Activated CD4-positive, alpha-beta T cell treated with anti-CD3 and anti-CD28 coated beads, Interleukin-2, amount 10 ng/mL, durations not matched to agents 7 days and 5 days (primary cell): ENCODE measurements at regions not wholly inside any gene's neighbourhood (a gene's known extent, or its start where the extent isn't known, plus 50 kb on each side); places are given as distances from the start of the nearest gene placed in this dataset.
"Not testable (repeated sequence)": the region's sequence is repeated elsewhere in the genome, so short reads cannot be mapped to it uniquely, and the experiment has no call there.

ENCODE experiments used
- CTCF ChIA-PET: fragments of 350-600 bp; sonication (Branson Sonifier 250); formaldehyde crosslinking; loops from one replicate; lab custom pipeline; 2021; ENCODE audit warnings: antibody characterized with exemption; lab: Charles Lee
- POLR2A ChIA-PET: fragments of 350-600 bp; sonication (Branson Sonifier 250); formaldehyde crosslinking; loops from one replicate; lab custom pipeline; 2021; ENCODE audit warnings: antibody characterized with exemption; lab: Charles Lee
- DNase-seq: peaks from one replicate; pipeline ENCODE4 v3.0.0-alpha.2; 2020
- H3K27ac Mint-ChIP-seq: one replicate; pipeline ENCODE4 v1.8.0; 2021; ENCODE audit warnings: mild to moderate bottlenecking, moderate library complexity, mixed read lengths
- H3K27me3 Mint-ChIP-seq: one replicate; pipeline ENCODE4 v1.8.0; 2021; ENCODE audit warnings: mixed read lengths
- H3K36me3 Mint-ChIP-seq: one replicate; pipeline ENCODE4 v1.8.0; 2021; ENCODE audit warnings: low read depth, mixed read lengths
- H3K4me1 Mint-ChIP-seq: one replicate; pipeline ENCODE4 v1.8.0; 2021; ENCODE audit warnings: mixed read lengths
- H3K4me3 Mint-ChIP-seq: one replicate; pipeline ENCODE4 v1.8.0; 2021; ENCODE audit warnings: mild to moderate bottlenecking, moderate library complexity, mixed read lengths
- H3K9me3 Mint-ChIP-seq: one replicate; pipeline ENCODE4 v1.8.0; 2021; ENCODE audit warnings: mixed read lengths

DNA sequence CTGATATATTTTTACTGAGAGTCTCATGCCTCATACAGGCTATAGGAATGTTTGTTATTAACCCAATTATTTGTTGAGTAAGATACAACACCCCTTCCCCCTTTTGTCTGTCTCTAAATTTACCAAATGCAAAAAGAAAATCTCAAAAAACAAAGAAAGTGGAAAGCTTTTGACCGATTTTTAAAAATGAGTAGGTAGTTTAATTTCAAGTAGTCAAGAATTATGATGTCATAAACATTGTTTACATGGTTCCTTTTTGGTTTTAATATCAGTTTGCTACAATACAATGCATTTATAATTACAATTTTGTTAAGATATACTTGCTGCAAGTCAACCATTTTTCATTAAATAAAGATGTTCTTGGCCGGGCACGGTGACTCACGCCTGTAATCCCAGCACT, 84.7 kb upstream of the HMGA2 start:
- no peaks in the 10 kb centered on the region for H3K9me3 Mint-ChIP-seq
- ChIA-PET CTCF (no interaction called here), POLR2A (interaction anchor here (0.6 kb wide), 1 partner anchor 92 kb away, joined by 3 read pairs; no protein-coding TSS in a partner anchor)
- DNase-seq: no peak
- no peaks in the 10 kb centered on the region for H3K36me3 Mint-ChIP-seq
- no peak overlapping the region for H3K4me3 Mint-ChIP-seq
- H3K4me1 Mint-ChIP-seq: peaks cover 11% of the 10 kb centered on the region
- no peak overlapping the region for H3K27ac Mint-ChIP-seq
- peaks cover 28% of the 10 kb centered on the region for H3K27me3 Mint-ChIP-seq

DNA sequence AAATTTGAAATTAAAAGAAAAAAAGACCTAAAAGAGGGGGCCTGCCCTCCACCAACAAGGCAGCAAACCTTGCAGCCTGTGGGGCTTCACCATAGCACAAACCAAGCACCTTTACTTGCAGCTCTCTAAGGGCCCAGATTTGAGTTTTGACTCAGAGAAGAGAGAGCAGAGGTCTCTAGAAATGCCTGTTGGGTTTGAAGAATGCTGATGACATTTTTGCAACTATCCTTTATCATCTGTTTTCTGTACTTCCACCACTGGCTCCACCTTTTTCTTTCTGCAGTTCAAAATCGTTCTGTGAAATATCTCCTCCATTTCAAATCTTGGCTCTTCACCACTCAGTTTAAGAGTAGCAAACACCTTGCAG, 83.8 kb upstream of the HMGA2 start:
- DNase-seq: no peak
- CTCF ChIA-PET: interaction anchor here (0.5 kb wide), 1 partner anchor 598 kb away, joined by 3 read pairs; no protein-coding TSS in a partner anchor
- Mint-ChIP-seq H3K27ac (peak overlapping the region; percentile 78), H3K4me3 (peak overlapping the region; percentile 61), H3K27me3 (peaks cover 30% of the 10 kb centered on the region), H3K9me3 (no peaks in the 10 kb centered on the region), H3K36me3 (no peaks in the 10 kb centered on the region), H3K4me1 (peaks cover 11% of the 10 kb centered on the region)
- POLR2A ChIA-PET: interaction anchor here (0.6 kb wide), 1 partner anchor 93 kb away, joined by 3 read pairs; no protein-coding TSS in a partner anchor

DNA sequence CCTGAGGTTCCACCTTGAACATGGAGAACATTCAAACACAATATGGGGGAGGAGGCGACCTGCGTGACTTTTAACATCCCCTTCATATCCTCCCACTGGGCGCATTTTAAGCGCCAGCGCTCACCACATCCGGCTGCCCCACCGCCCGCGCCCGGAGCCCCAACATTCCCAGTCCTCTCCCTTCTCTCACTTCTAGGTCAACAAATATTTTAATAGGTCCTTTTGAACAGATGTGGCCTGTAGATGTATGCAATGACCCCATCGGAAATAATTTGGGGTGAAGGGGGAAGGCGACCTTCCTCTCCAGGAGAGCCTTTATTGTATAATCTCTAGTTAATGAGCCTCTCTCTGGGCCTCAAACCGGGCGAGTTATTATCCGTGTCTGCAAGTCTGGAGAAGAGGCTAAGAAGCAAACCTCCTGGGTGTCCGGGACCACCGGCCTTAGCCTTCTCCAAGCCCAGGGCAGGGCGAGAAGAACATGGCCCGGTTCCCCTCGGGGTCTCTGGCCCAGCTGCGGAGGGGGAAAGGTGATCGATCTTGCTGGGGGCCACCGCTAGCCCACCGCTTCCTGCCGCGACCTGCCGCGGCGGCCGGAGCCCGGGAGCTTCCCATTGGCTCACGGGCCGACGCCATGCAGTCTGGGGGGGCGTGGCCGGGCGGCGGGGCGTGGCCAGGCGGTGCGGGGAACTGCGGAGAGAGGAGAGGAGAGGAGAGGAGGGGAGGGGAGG, 83.2 kb upstream of the HMGA2 start:
- Mint-ChIP-seq H3K4me1 (peaks cover 11% of the 10 kb centered on the region), H3K27me3 (peaks cover 34% of the 10 kb centered on the region), H3K9me3 (no peaks in the 10 kb centered on the region), H3K36me3 (no peaks in the 10 kb centered on the region), H3K4me3 (peak overlapping the region; percentile 61), H3K27ac (peak overlapping the region; percentile 78)
- CTCF ChIA-PET: interaction anchor here (0.5 kb wide), 1 partner anchor 598 kb away, joined by 3 read pairs; no protein-coding TSS in a partner anchor
- POLR2A ChIA-PET: no interaction called here
- peak; percentile 65 for DNase-seq

DNA sequence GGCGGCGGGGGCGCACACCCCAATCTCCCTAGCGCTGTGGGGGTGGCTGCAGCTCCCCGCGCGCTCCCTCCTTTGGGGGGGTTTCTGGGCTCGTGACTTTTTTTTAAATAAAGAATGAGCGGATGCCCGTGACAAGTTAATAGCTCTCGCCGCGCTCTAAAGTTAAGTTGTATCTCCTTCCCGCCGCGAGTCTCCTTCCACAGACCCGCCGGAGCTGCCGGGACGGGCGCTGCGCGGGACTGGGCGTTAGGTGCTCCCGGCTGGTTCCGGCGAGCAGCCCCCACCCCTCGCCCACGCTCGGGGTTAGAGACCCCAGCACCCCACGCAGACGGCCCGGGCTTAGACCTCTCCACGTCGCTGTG, 82.6 kb upstream of the HMGA2 start:
- DNase-seq: peak; percentile 7
- ChIA-PET POLR2A (no interaction called here), CTCF (no interaction called here)
- Mint-ChIP-seq H3K36me3 (no peaks in the 10 kb centered on the region), H3K9me3 (no peaks in the 10 kb centered on the region), H3K4me3 (peak overlapping the region; percentile 75), H3K27ac (no peak overlapping the region), H3K4me1 (peaks cover 11% of the 10 kb centered on the region), H3K27me3 (peaks cover 36% of the 10 kb centered on the region)

DNA sequence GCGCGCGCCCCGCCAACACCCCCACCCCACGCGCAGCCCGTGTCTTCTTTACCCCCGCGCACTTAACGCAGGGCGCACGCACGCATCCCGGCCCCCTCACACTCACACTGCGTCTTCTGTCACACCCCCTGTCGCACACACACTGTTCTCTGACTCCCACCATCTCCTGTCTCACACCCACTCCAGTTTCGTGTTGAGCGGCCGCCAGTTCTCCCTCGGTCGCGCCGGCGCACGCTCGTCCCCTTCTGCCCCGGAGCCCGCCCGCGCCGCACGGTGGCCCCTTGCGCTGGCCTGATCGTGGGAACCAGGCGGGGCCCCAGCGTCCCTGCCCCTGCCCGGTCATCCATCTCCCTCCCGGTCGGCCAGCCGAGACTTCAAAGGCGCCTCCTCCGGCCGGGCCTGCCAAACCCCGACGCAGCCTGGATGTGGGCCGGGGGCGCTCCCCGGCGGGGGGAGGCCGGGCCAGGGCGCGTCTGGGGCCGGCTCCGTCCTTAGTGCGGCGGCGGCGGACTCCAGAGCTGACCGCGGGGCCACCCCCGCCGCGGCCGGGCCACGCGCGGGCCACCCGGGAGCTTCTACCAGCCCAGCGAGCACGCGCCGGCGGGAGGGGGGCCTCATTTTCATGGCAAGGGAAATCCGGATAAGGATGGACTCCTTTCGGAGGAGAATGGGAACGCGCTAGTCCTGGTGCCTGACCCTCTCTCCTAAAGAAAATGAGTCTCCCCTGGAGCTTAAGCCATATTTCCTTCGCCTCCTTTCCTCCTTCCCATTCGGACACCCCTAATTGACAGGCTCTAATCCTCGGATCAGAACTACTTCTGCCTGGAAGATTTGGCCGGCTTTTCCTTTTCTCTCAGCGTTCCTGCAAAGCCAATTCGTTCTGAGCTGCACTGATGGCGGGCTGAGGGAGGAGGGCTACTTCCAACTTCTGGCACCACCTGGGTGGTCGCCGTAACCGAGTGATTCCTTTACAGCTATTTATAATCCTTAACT, 82.0 kb upstream of the HMGA2 start:
- Mint-ChIP-seq H3K4me3 (peak overlapping the region; percentile 75), H3K4me1 (peaks cover 11% of the 10 kb centered on the region), H3K9me3 (no peaks in the 10 kb centered on the region), H3K36me3 (no peaks in the 10 kb centered on the region), H3K27me3 (peaks cover 40% of the 10 kb centered on the region), H3K27ac (no peak overlapping the region)
- ChIA-PET POLR2A (no interaction called here), CTCF (no interaction called here)
- DNase-seq: no peak

DNA sequence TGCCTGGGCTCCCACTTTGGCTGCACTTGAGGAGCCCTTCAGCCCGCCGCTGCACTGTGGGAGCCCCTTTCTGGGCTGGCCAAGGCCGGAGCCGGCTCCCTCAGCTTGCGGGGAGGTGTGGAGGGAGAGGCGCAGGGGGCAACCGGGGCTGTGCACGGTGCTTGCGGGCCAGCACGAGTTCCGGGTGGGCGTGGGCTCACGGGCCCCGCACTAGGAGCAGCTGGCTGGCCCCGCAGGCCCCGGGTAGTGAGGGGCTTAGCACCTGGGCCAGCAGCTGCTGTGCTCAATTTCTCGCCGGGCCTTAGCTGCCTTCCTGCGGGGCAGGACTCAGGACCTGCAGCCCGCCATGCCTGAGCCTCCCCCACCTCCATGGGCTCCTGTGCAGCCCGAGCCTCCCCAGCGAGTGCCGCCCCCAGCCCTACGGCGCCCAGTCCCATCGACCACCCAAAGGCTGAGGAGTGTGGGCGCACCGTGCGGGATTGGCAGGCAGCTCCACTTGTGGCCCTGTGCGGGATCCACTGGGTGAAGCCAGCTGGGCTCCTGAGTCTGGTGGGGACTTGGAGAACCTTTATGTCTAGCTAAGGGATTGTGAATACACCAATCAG, 79.9 kb upstream of the HMGA2 start:
- H3K9me3 Mint-ChIP-seq: not testable (repeated sequence)

DNA sequence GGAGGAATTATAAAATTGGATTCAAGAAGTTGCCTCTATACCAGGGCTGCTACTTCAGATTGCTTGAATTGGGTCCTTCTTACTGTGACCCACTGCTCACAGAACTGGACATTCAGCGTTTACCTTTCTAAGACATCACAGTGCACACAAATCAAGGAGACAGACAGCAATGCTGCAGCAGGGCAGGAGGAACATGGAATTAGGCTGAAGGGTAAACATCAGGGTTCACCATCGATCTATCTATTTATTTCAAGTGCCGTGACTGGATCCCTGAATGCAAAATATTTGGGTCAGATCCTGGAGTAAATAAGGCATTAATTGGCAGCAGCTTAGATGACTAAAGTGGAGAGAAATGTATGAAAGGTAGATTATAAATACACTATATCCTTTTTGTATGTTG, 76.9 kb upstream of the HMGA2 start:
- no peak overlapping the region for H3K27ac Mint-ChIP-seq
- H3K36me3 Mint-ChIP-seq: no peaks in the 10 kb centered on the region
- no peak overlapping the region for H3K4me3 Mint-ChIP-seq
- no peaks in the 10 kb centered on the region for H3K9me3 Mint-ChIP-seq
- no peaks in the 10 kb centered on the region for H3K4me1 Mint-ChIP-seq
- peaks cover 35% of the 10 kb centered on the region for H3K27me3 Mint-ChIP-seq
- DNase-seq: no peak
- POLR2A ChIA-PET: no interaction called here
- CTCF ChIA-PET: no interaction called here

More for the DNA sequence above, 79.9 kb upstream of the HMGA2 start:
- H3K27ac Mint-ChIP-seq, DNase-seq, CTCF ChIA-PET, H3K36me3 Mint-ChIP-seq, H3K4me3 Mint-ChIP-seq, POLR2A ChIA-PET: not testable (repeated sequence)
- Mint-ChIP-seq H3K27me3 (peaks cover 40% of the 10 kb centered on the region), H3K4me1 (peaks cover 11% of the 10 kb centered on the region)

DNA sequence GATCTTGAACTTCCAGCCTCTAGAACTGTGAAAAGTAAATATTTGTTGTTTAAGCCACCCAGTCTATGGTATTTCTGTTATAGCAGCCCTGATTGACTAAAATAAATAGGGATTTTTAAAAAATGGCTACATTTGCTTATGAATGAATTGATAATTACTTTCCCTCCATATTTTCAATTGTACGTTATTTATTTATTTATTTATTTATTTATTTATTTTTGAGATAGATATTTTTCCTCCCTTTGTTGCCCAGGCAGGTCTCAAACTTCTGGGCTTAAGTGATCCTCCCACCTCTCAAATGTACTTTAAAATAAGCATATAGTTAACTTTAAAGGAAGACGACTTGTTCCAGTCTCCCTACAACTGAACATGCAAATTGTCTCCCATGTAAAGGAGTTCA, 76.0 kb upstream of the HMGA2 start:
- no peaks in the 10 kb centered on the region for H3K36me3 Mint-ChIP-seq
- no peaks in the 10 kb centered on the region for H3K9me3 Mint-ChIP-seq
- peaks cover 32% of the 10 kb centered on the region for H3K27me3 Mint-ChIP-seq
- H3K4me1 Mint-ChIP-seq: no peaks in the 10 kb centered on the region
- H3K27ac Mint-ChIP-seq: no peak overlapping the region
- no peak overlapping the region for H3K4me3 Mint-ChIP-seq
- POLR2A ChIA-PET: no interaction called here
- CTCF ChIA-PET: no interaction called here
- DNase-seq: no peak

DNA sequence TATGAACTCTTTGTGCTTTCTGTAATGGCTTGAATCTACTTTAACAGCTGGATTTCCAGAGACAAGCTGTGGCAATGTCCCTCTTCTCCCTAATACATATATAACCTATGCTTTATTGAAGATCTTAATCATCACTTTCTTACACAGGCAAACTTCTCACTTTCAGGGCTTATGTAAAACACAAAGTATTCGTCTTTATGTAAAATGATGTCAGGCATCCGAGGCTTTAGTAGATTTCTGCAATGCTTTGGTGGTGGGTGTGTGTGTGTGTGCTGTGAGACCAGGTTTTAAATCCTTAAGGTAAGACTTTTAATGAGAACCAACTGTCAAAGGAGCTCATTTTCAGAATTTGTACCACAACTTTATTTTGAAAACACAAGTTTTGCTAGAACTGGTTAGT, 70.0 kb upstream of the HMGA2 start:
- ChIA-PET POLR2A (no interaction called here), CTCF (no interaction called here)
- no peak overlapping the region for H3K4me3 Mint-ChIP-seq
- H3K9me3 Mint-ChIP-seq: no peaks in the 10 kb centered on the region
- no peak overlapping the region for H3K27ac Mint-ChIP-seq
- DNase-seq: no peak
- peaks cover 11% of the 10 kb centered on the region for H3K4me1 Mint-ChIP-seq
- H3K27me3 Mint-ChIP-seq: peaks cover 26% of the 10 kb centered on the region
- H3K36me3 Mint-ChIP-seq: no peaks in the 10 kb centered on the region

DNA sequence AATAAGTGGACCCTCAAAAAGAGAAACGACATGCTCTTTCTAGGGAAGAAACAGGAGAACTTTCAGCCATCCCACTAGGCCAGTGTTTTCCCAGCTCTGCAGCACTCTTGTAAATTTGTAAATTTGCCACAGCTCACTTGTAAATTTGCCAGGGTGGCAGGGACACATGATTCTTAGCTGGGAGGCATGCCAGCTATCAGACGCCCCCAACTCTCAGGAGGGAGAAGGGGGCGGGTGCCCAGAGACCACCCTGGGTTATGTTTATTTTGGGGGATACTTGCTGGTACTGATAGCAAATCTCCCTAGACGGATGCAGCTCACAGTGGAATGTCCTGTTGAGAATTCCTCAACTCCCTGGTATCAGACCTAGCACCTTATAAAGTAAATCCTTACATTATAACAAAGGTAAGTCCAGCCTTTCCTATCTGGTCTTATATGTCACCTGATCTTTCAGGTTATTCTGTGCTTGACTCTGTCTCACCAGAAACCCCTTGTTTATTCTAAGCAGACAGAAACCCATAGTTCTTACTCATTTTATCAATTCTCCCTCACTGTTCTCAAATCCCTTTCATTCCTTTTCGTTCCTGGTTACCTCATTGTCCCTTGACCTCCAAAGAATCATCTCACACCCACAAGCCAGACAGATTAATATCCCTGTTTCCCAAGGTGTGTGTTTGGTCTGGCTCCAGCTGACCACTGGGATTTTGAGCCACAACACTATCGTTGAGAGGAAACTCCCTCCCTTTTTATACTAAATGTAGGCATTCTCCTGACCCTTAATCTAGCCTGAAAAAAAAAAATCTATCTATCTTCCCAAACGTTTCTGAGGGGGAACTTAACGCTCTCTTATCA, 69.3 kb upstream of the HMGA2 start:
- H3K4me3 Mint-ChIP-seq: no peak overlapping the region
- no peak for DNase-seq
- H3K9me3 Mint-ChIP-seq: no peaks in the 10 kb centered on the region
- peaks cover 11% of the 10 kb centered on the region for H3K4me1 Mint-ChIP-seq
- CTCF ChIA-PET: interaction anchor here (0.6 to 0.8 kb wide), 2 partner anchors 38 to 1364 kb away, joined by 3 read pairs; no protein-coding TSS in a partner anchor
- H3K27me3 Mint-ChIP-seq: peaks cover 27% of the 10 kb centered on the region
- H3K36me3 Mint-ChIP-seq: no peaks in the 10 kb centered on the region
- no peak overlapping the region for H3K27ac Mint-ChIP-seq
- POLR2A ChIA-PET: no interaction called here

DNA sequence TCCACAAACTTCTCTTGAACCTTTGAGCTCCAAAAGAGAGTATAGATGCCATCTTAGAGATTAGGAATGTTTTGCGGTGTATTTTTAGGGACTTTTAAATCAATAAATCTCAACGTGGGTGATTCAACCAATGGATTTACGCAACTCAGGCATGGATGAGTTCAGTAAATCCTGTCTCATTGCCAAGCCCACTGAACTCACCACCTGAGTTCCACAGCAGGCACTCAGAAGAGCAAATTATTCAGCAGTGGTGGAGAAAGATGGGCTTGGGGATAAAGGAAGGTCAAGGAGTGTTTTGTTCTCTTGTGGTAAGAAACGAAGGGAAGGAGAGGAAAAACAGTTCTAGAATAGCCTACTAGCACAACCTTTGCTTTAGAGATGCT, 68.7 kb upstream of the HMGA2 start:
- CTCF ChIA-PET: interaction anchor here (0.6 to 0.8 kb wide), 2 partner anchors 39 to 1364 kb away, joined by 3 read pairs; no protein-coding TSS in a partner anchor
- H3K9me3 Mint-ChIP-seq: no peaks in the 10 kb centered on the region

DNA sequence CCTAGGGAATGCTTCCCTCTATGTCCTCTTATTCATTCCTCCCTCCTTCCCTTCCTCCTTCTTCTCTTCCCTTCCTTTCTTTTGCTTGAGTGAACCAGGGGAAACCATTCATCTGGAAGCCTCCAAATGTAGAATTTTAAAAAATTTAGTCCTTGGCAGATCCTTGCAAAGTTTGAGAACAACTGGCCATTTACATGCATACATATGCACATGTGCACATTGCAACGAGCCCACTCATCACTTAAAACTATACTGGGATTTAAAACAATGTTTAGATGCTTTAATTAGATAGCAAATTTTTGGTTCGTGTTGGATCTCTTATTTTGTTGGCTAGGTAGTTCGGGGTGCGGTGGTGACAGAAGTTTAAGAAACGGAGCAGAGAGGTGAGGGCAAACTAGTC, 68.0 kb upstream of the HMGA2 start:
- H3K4me1 Mint-ChIP-seq: peaks cover 11% of the 10 kb centered on the region
- H3K27me3 Mint-ChIP-seq: peaks cover 33% of the 10 kb centered on the region
- DNase-seq: no peak
- CTCF ChIA-PET: no interaction called here
- no peaks in the 10 kb centered on the region for H3K36me3 Mint-ChIP-seq
- POLR2A ChIA-PET: no interaction called here
- H3K27ac Mint-ChIP-seq: no peak overlapping the region
- no peaks in the 10 kb centered on the region for H3K9me3 Mint-ChIP-seq
- H3K4me3 Mint-ChIP-seq: no peak overlapping the region

More for the DNA sequence above, 68.7 kb upstream of the HMGA2 start:
- Mint-ChIP-seq H3K4me3 (no peak overlapping the region), H3K27ac (no peak overlapping the region), H3K36me3 (no peaks in the 10 kb centered on the region), H3K27me3 (peaks cover 31% of the 10 kb centered on the region), H3K4me1 (peaks cover 11% of the 10 kb centered on the region)
- POLR2A ChIA-PET: no interaction called here
- no peak for DNase-seq
